ENCODE measurements at regions not wholly inside any gene's neighbourhood (a gene's known extent, or its start where the extent isn't known, plus 50 kb on each side); places are given as distances from the start of the nearest gene placed in this dataset.

DNA sequence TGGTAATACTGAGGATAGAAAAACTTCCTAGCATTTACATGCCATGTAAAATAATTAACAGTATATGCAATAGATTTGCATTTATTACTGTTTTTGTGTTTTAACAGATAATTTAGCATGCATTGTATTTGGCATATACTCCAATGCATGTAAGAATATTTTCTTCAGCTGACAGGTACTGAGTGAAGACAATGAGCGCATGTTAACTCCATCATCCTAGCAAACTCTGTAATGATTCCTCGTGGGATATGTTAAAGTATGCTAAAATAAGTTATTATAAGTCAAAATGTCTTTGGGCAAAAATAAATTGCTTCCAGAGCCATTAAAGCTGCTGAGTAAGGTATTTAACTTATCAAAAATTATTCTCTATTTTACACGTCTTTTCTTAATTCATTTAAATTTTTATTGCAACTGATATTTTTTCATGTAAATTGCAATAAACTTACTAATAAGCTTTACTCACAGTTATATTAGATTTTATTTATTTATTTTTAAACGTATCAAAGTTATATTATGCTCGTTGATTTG, 616.4 kb upstream of the NDST4 start:
- Mint-ChIP-seq H3K9me3 (no peaks in the 10 kb centered on the region), H3K36me3 (ENCODE audit: low read depth) (no peaks in the 10 kb centered on the region), H3K27ac (ENCODE audit: unreplicated experiment) (no peak overlapping the region), H3K4me3 (no peak overlapping the region), H3K4me1 (no peaks in the 10 kb centered on the region), H3K27me3 (ENCODE audit: low read depth) (no peaks in the 10 kb centered on the region)
- TF ChIP-seq, protein P1, sequence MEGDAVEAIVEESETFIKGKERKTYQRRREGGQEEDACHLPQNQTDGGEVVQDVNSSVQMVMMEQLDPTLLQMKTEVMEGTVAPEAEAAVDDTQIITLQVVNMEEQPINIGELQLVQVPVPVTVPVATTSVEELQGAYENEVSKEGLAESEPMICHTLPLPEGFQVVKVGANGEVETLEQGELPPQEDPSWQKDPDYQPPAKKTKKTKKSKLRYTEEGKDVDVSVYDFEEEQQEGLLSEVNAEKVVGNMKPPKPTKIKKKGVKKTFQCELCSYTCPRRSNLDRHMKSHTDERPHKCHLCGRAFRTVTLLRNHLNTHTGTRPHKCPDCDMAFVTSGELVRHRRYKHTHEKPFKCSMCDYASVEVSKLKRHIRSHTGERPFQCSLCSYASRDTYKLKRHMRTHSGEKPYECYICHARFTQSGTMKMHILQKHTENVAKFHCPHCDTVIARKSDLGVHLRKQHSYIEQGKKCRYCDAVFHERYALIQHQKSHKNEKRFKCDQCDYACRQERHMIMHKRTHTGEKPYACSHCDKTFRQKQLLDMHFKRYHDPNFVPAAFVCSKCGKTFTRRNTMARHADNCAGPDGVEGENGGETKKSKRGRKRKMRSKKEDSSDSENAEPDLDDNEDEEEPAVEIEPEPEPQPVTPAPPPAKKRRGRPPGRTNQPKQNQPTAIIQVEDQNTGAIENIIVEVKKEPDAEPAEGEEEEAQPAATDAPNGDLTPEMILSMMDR (conservative IDR thresholded peaks at IDR 0.05): no peak
- no peak for DNase-seq (ENCODE audit: low read depth, low spot score)

DNA sequence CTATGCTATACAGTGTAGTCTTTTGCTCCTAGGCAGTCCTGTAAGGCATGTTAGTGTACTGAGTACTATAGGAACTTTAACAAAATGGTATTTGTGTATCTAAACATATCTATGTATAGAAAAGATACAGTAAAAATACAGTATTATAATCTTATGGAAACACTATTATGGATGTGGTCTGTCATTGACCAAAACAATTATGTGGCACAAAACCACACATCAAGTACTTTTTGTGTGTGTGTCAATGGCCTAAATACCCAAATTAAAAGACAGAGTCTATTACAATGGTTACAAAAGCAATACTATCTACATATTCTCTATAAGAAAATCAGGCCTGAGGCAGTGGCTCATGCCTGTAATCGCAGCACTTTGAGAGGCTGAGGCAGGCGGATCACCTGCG, 610.2 kb upstream of the NDST4 start:
- no peaks in the 10 kb centered on the region for H3K27me3 Mint-ChIP-seq (ENCODE audit: low read depth)
- H3K27ac Mint-ChIP-seq (ENCODE audit: unreplicated experiment): no peak overlapping the region
- TF ChIP-seq, protein P1 (conservative IDR thresholded peaks at IDR 0.05): no peak
- no peak for DNase-seq (ENCODE audit: low read depth, low spot score)
- H3K36me3 Mint-ChIP-seq (ENCODE audit: low read depth): no peaks in the 10 kb centered on the region
- no peak overlapping the region for H3K4me3 Mint-ChIP-seq
- peaks cover 24% of the 10 kb centered on the region for H3K4me1 Mint-ChIP-seq
- H3K9me3 Mint-ChIP-seq: no peaks in the 10 kb centered on the region

DNA sequence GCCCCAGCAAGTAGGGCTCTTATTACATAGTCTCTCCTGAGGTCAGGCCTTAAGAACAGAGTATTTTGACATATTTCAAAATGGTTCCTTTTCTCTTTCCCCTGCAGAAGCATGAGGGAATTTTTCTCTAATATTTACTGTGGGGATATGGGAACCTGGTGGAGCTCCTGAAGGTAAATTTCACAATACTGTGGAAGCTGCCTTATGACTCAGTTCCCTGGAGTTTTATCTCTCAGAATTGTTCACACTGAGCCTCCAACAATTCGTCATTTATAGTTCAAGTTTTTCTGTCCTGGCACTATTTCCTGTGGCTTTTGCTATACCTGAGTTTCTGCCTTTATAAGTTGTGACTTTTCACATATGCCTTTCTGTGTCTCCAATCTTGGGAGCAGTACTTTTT, 607.2 kb upstream of the NDST4 start:
- DNase-seq (ENCODE audit: low read depth, low spot score): no peak
- TF ChIP-seq, protein P1 (conservative IDR thresholded peaks at IDR 0.05): no peak
- Mint-ChIP-seq H3K9me3 (no peaks in the 10 kb centered on the region), H3K36me3 (ENCODE audit: low read depth) (no peaks in the 10 kb centered on the region), H3K27me3 (ENCODE audit: low read depth) (no peaks in the 10 kb centered on the region), H3K4me1 (peaks cover 24% of the 10 kb centered on the region), H3K27ac (ENCODE audit: unreplicated experiment) (no peak overlapping the region), H3K4me3 (no peak overlapping the region)

DNA sequence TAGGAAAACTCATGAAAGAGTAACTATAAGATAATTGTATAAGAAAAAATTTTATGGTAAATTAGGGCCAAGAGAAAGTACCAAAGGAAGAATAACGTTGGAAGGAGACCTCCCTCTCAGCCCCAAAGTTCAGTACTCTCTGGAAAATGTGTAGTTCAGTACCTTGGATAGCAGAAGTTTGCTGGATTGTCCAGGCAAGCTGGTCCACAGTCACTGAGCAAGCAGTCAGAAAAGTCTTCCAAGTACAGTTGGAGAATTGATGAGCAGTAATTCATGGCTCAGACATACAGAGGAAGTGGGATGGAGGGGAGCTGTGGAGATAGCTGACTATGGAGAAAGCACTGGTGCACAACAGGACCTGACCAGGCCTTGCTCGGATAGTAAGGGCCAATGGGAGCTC, 598.2 kb upstream of the NDST4 start:
- DNase-seq (ENCODE audit: low read depth, low spot score): no peak
- H3K4me3 Mint-ChIP-seq: no peak overlapping the region
- no peaks in the 10 kb centered on the region for H3K36me3 Mint-ChIP-seq (ENCODE audit: low read depth)
- peaks cover 8% of the 10 kb centered on the region for H3K9me3 Mint-ChIP-seq
- H3K27me3 Mint-ChIP-seq (ENCODE audit: low read depth): no peaks in the 10 kb centered on the region
- no peaks in the 10 kb centered on the region for H3K4me1 Mint-ChIP-seq
- TF ChIP-seq, protein P1 (conservative IDR thresholded peaks at IDR 0.05): no peak
- no peak overlapping the region for H3K27ac Mint-ChIP-seq (ENCODE audit: unreplicated experiment)

DNA sequence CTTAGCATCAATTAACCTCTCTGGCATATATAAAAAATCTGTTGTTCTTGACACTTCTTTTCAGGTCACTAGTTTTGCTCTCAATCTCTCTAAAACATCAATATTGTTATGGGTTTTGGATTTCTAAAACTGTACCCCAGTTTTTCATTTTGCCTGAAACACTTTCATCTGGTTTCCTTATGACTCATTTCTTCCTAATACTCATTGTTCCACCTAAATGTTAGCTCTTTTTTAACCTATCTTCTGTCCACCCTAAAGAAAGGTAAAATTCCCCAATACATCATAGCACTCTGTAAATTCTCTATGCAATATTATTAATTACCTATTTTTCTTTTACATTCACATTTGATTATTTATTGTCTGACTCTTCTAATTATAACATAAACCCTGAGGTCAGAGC, 575.5 kb upstream of the NDST4 start:
- no peaks in the 10 kb centered on the region for H3K4me1 Mint-ChIP-seq
- H3K27ac Mint-ChIP-seq (ENCODE audit: unreplicated experiment): no peak overlapping the region
- no peaks in the 10 kb centered on the region for H3K27me3 Mint-ChIP-seq (ENCODE audit: low read depth)
- DNase-seq (ENCODE audit: low read depth, low spot score): no peak
- TF ChIP-seq, protein P1 (conservative IDR thresholded peaks at IDR 0.05): no peak
- no peaks in the 10 kb centered on the region for H3K36me3 Mint-ChIP-seq (ENCODE audit: low read depth)
- H3K4me3 Mint-ChIP-seq: no peak overlapping the region
- H3K9me3 Mint-ChIP-seq: peaks cover 8% of the 10 kb centered on the region
